COLO829 (cell line): ENCODE measurements at regions not wholly inside any gene's neighbourhood (a gene's known extent, or its start where the extent isn't known, plus 50 kb on each side); places are given as distances from the start of the nearest gene placed in this dataset.
"Not testable (repeated sequence)": the region's sequence is repeated elsewhere in the genome, so short reads cannot be mapped to it uniquely, and the experiment has no call there.

Experiments used
- DNase-seq: peaks from one replicate; pipeline ENCODE4 v3.0.0; 2012; ENCODE audit warnings: low spot score

DNA sequence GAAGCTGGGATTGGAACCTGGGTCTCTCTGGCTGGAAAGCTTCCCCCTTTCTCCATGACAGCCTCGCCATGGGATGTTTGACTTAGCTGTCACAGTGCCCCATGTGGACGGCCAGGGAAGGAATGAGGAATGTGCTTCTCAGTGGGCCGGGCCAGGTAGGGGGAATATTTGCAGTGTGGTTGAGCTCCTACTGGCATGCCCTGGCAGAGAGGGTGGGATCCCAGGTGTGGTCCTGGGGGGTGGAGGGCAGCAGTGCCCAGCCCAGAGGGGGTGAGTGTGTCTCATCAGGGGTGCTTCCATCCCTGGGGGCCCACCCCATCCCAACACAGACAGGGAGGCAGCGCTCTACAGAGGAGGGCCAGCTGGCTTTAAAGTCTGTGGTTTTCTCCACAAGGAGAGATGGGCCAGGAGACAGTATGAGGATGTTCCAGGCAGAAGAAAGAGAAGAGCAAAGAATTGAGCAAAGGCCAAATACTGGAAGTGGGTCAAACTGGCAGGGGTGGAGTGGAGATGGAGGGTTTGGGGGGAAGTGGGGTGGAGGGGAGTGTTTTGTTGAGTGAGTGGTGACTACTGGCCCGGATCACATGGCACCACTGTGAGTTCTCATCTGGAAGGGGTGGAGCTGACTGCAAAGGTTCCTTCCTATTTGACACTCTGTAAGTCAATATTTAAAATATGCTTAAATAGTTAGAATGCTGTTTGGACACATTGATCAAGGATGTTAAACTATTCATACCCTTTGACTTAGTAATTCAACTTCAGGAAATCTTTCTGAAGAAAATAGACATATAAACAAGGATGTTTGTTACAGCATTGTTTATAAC is 94.0 kb downstream of the MYCN start:
- no peak for DNase-seq

DNA sequence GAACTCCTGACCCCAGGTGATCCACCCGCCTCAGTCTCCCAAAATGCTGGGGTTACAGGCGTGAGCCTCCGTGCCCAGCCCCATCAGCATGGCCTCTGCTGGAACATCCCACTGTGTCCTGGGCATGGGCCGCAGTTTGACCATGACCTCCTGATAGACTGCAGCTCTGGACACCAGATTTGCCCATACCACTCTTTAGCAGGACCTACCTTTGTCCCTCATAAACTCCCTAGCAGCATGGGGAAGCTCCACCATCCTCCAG is 92.6 kb downstream of the MYCN start:
- DNase-seq = no peak

DNA sequence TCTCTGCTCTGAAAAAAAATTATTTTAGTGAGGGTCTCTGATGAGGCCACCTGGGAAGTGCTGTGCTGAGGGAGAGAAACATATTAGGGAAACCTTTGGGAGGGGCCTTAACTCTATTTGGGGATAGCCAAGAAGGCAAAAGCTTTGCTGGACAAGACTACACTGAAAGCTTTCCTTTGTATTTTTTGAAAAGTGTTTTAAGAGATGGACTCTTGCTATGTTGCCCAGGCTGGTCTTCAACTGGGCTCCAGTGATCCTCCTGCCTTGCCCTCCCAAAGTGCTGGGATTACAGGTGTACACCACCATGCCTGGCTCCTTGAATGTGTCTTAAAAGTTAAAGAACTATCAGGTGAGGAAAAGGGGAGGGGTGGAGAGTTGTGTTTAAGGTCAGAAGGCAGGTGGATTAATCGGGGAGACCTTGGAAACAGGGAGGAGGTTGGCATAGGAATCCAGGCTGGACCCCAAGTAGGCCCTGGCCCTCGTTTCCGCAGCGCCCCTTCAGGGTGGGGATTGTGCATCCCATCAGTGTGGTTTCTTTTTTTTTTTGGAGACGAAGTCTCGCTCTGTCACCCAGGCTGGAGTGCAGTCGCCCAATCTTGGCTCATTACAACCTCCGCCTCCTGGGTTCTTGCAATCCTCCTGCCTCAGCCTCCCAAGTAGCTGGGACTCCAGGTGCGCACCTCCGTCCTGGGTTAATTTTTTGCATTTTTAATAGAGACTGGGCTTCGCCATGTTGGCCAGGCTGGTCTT is 92.1 kb downstream of the MYCN start:
- no peak for DNase-seq

DNA sequence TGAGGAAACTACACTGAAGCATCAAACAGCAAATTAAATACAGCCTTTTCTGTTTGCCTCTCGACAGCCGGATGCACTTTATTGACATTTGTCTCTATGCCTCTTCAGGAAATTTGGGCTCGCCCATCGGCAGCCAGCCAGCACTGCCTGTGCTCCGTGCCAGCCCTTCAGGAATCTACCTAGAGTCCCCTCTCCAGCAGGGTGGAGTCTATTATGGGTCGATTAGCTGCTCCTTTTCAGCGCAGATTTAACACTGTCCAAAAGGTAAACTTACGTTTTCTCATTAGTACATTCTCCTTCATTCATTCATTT is 91.5 kb downstream of the MYCN start:
- DNase-seq = no peak

DNA sequence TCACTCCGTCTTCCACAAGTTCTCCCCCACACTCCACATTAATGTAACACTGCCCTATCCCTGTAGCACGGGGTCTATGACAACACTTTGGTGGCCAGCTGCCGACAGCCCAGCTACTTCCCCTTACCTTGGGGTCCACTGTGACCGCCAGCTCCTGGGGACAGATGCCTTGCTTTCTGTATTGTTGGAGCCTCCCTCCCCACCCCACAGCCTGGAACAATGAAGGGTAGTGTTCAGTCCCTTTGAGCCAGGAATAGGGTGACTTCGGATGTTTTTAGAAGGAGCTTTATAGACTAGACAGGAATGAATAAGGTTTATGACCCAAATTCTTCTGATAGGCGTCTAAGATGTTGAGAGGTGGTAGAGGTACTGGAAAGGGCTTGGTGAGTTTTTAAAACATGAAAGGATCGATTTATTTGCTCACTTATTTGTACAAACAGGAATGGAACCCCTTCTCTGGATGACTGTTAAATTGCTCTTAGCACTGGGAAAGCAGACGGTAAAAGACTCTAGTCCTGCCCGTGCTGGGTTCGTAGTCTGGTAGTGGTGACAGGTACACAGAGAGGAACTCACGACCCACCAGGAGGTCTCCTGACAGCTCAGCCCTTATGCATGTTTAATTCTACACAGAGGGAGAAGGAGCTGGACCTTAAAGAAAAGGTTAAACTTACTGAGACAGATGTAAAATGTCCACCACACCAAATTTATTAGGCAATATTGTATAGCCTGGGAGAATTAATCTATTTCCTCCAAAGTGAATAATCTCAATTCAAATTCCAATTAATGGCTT is 90.9 kb downstream of the MYCN start:
- DNase-seq = no peak

DNA sequence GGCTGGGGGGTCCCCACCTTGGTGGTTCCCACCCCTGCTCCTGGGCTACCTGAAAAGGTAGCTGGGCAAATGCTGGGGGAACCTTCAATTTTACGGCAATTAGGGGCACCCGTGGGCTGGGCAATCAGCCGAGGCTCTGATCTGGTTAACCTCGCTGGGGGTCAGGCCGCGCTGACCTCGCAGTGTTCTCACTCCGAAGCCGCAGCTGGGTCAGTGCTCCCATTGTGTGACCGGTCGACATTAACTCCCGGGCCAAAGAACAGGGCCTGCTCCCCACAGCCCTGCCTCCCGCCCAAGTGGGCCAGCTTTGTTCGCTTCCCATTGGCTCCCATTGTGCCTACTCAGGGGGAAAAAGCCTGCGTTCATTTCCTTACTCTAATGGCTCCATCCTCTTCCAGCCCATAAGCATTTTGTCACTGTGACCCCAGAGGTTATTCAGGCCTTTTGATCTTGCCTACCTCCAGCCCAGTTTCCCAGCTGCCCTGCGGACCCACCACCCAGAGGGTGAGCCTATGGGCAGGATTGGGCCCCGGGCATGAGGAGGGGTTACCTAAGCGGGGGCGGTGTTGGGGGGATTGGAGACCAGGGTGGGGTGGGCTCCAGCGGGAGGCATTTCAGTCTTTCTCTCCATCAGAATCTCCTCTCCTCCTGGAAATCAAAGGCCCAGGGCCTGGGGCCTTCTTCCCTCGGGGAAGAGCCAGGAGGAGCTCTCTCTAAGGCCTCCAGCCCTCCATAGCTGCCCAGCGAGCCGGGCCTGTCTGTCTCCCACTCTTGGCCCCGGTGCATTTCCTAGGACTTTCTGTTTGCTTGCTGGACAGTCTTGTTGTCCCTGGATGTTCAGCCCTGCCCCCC is 90.1 kb downstream of the MYCN start:
- DNase-seq = no peak

DNA sequence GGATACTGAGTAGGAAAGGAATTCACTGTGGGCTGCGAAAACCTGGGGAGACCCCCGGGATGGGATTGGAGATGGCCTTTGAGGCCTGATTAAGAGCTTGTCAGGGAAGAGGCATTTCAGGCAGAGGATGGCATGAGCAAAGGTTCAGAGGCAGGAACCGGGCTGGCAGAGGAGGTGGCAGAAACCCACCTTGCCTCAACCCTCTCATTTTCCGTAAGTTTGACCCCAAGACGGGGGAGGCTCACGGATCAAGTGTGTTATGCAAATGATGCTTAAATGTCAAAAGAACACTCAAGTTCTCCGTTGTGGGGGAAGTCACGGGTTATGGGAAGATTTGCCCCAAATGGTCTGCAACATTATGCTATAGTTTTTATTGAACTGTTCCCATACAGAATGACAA is 88.3 kb downstream of the MYCN start:
- no peak for DNase-seq

DNA sequence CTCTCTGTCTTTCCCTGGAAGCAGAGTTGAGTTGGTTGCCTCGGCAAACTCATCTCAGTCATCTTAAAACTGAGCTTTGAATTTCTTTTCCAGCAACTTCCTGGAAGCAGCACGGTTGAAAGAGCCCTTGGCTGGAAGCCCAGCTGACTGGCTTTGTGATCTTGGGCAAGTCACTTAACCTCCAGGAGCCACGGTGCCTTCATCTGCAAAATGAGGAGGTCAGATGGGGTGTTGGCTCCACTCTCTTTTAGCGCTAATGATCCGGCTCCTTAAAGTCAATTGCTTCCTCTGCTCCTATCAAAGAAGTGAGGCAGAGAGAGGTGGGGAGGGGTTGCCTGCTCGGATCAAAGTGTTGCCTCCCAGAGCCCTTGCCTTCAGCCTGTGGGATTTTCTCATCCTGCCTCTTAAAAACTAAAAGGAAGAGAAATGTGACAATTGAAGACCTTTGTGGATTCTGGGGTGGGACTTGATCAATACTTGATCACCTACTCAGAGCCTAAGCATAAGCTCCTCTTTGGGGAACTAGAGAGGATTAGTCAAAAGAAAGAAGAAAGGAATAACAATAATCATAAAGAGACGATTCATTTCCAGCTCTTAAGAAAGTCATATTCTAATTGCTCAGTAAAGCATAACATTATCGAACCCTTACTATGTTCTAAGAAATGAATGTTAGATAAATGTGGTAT is 86.6 kb downstream of the MYCN start:
- DNase-seq = no peak

DNA sequence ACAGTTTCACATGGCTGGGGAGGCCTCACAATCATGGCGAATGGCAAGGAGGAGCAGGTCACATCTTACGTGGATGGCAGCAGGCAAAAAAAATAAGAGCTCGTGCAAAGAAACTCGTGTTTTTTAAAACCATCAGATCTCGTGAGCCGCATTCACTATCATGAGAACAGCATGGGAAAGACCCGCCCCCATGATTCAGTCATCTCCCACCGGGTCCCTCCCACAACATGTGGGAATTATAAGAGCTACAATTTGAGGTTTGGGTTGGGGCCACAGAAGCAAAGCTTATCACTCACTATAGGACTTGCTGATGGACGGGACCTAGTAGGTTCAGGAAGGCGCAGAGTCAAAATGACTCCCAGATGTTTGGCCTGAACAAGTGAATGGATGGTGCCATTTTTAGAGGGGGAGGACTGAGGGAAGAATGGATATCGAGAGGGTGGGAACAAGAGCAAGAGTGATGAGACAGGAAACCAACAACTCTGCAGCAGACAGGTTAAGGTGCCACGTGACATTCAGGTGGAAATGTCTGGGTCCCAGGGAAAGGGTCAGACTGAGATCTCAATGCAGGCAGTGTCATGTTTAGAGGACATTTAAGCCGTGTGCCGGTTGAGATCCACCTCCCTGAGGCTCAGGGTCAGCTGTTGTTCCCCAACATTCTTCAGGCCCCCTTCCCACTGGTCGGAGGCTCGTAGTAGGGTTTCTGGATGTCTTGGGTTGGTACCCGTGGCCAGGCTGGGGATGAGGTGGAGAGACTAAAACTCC is 85.7 kb downstream of the MYCN start:
- DNase-seq = no peak

DNA sequence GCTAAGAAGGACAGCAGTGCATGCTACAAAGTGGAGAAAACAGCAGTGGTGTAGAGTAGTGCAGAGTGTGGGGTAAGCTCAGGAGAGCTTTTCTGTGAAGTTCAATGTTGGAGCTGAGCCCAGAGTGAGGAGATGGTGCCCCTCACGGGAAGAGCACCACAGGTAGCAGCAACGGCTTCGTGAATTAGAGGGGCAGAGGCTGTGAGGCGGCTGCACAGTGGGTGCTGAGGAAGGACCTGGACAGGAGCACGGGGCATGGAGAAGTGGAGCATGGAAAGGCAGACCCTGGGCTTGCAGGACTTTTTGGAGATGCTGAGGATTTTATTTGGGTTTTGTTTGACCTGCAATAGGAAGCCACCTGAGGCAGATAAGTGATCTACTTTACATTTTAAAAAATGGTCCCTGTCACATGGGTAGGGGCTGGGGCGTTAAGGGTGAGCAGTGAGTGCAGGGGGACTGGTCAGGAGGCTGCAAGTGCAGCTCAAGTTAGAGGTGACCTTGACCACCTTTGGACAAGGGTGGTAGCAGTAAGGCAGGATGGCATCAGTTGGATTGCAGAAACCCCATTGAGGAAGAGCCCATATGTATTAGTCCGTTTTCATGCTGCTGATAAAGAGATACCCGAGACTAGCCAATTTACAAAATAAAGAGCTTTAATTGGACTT is 85.0 kb downstream of the MYCN start:
- DNase-seq = no peak

DNA sequence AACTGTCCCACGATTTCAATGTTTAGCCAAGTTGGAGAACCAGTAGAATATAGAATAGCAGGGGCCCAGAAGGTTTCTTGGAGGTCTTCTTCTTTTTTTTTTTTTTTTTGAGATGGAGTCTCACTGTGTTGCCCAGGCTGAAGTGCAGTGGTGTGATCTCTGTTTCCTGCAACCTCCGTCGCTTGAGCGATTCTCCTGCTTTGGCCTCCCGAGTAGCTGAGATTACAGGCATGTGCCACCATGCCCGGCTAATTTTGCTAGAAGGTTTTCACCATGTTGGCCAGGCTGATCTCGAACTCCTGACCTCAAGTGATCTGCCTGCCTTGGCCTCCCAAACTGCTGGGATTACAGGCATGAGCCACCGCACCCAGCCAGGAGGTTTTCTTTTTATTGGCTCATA is 84.3 kb downstream of the MYCN start:
- not testable (repeated sequence) for DNase-seq

DNA sequence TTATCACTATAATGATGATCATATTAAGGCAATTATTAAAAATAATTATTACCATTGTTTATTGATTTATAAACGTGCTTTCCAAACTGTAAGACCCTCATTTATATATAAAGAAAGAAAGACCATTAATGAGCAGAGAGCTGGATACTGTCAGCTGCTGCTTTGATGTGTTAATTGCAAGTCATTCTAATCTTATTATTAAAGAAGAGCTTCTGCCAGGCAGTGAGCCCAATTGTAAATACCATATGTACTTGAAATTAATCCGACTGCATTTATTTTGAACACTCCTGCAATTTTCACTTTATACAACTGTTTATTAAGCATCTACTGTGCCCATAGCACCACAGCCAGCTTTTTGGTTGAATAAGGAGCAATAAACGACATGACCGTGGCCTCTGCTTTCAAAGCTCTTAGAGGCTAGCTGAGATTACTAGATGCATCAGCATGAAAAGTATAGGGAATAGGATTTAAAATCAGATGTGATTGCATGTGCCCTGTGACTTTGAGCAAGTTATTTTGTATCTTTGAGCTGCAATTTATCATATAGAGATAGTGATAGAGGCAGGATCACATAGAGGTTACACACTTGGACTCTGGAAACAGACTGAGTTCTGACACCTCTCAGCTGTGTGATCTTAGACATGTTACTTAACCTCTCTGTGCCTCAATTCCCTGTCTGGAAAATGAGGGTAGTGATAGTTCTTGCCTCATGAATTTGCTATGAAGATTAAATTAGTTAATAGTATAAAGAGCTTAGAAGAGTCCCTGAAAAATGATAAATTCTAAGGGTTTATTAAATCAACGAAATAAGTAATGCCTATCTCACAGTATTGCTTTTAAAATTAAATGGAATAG is 83.4 kb downstream of the MYCN start:
- no peak for DNase-seq

DNA sequence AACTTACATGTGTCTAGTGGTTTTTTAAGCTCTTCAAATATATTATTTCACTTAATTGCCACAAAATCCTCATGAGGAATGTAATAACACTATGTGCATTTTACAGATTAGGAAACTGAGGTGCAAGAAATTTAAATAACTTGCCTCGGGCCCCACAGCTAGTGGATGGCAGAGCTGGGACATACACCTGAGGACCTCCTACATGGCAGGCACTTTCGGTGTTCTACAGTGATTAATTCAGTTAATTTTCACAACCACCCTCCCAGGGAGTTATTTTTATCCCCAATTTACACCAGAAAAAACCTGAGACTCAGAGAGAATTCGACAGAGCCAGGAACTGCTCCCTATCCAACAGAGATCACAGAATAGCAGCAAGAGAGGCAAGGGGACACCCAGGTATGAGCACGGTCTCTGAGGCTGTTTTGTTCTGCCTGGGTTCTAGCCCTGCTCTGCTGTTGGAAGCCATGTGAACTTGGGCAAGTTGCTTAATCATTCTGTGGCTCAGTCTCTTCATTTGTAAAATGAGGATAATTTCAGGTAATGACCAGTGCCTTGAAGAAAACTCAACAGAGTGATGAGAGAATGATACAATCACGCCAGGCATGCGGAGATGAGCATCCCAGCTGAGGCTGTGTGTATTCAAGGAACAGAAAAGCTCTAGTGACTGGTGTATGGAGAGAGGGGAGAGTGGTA is 82.3 kb downstream of the MYCN start:
- no peak for DNase-seq

DNA sequence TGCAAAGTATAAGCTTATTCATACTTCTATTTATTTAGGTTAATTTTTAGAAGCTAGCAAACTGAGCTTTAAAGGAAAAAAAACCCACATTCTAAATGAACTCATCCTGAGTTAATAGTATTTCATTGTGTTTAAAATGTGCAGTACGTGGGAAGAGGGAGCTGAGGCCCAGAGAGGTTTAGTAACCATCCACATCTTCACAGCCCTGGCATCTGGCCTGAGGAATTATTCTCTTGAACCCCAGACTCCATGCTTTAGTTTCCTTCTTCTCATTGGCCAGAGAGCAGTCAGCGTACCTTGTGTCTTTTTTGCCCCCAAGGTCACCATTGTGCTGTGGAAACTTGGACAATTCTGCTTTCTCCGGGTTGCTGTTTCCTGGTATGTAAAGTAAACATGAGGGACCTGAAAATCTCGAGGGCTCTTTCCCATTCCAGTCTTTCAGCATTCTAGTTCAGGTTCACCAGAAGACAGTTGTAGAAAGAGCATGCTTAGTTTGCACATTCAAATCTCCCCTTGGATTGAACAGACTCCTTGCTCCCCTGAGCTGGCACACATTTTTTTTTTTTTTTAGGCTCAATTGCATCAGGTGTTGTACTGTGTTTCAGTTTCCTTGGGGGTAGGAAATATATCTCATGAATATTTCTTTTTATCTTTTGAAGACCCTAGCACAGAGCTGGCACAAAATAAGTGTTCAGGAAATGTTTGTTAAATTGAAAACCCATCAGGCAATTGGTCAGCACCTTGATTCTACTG is 81.4 kb downstream of the MYCN start:
- no peak for DNase-seq

DNA sequence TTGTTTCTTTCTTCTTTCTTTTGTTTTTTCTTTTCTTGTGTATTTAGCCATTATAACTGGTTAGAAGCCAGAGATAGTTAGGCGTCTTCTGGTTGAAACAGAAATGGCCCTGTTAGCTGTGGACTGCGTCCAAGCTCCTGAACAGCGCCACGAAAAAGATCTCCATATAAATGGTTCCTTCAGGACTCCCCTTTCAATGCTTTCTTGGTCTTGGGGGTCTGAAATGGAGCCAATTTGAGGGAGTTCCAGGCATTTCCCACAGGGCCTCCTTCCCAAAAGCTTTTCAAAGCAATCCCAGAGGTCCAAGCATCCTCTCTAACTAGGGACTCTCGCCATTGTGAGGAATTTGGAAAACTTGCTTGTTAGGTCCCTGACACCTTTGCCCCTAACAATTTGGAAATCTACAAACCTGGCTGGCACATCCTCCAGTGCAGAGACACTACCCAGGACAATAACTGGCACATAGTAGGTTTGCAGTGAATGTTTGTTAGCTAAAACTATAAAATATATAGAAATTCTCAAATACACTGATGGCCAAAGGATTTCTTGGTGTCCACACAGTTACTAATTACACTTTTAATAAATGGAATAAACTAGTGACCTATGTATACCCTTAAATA is 80.1 kb downstream of the MYCN start:
- no peak for DNase-seq

DNA sequence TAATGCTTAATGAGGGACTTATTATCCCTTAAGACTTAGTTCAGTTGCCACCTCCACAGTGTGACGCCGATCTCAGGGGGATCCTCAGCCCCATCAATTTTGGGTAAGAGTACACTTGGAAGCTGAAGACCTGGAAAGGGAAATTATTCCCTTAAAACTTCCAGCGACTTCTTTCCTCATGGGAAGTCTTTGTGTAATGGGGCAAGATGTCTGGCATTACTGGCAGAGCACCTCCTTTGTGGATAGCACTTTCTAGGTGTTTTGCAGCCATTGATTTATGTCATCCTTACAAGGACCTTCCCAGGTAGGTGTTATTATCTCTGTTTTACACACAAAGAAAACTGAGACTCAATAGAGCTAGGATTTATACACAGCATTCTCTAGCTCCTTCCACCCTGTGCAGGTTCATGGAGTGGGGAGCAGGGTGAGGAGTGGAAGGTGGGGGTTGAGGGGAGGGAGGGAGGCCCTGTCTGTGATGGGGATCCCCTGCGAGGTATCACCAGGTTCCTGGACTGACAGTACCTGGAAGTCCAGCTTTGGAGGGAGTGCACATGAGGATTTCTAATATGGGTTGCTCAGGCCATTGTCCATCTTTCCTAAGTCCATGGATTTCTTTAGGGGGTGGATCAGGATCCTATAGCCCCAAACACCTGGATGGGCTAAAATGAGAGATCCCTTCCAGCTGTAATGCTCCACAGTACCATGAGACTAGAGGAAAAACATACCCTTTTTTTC is 79.4 kb downstream of the MYCN start:
- no peak for DNase-seq

DNA sequence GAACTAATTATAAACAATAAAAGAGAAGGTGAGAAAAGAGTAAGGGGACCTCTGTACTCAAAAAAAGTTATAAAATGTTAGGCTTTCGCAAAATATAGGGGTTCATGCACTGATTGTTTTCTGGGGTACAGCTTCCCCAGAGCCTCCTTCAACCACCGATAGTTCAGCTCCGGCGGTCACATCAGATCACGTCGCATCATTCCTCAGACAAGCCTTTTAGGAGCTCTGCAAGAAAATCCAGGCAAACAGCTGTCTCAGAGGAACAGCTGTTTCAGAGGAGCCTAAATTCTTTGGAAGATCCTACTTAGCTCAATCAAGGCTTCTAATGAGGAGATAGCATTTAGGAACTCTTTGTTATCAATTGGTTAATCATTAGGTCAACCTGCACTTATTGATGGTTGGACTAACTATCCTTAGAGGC is 78.7 kb downstream of the MYCN start:
- DNase-seq = no peak
